ENCODE measurements at regions not wholly inside any gene's neighbourhood (a gene's known extent, or its start where the extent isn't known, plus 50 kb on each side); places are given as distances from the start of the nearest gene placed in this dataset.

- H3K27ac ChIP-seq = no peak overlapping the region
- no CpG with 5 or more reads among the region's 4 CpGs for WGBS, 2 donors (ENCODE audit: low coverage in 1 of 2)
- no peaks in the 10 kb centered on the region for H3K9me3 ChIP-seq
- no peak for ATAC-seq
- no peaks in the 10 kb centered on the region for H3K27me3 ChIP-seq
- TF ChIP-seq, protein P1, sequence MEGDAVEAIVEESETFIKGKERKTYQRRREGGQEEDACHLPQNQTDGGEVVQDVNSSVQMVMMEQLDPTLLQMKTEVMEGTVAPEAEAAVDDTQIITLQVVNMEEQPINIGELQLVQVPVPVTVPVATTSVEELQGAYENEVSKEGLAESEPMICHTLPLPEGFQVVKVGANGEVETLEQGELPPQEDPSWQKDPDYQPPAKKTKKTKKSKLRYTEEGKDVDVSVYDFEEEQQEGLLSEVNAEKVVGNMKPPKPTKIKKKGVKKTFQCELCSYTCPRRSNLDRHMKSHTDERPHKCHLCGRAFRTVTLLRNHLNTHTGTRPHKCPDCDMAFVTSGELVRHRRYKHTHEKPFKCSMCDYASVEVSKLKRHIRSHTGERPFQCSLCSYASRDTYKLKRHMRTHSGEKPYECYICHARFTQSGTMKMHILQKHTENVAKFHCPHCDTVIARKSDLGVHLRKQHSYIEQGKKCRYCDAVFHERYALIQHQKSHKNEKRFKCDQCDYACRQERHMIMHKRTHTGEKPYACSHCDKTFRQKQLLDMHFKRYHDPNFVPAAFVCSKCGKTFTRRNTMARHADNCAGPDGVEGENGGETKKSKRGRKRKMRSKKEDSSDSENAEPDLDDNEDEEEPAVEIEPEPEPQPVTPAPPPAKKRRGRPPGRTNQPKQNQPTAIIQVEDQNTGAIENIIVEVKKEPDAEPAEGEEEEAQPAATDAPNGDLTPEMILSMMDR (IDR thresholded peaks at IDR 0.05) = no peak
- TF ChIP-seq POLR2AphosphoS5 (IDR thresholded peaks at IDR 0.05) = no peak
- TF ChIP-seq EP300 (IDR thresholded peaks at IDR 0.05) = no peak
- TF ChIP-seq POLR2A (IDR thresholded peaks at IDR 0.05) = no peak
- H3K4me3 ChIP-seq = no peak overlapping the region
- no peaks in the 10 kb centered on the region for H3K36me3 ChIP-seq
- H3K4me1 ChIP-seq = no peaks in the 10 kb centered on the region
Observed at GRCh38 chr2:139891636-139892035, 1111.4 kb upstream of the NXPH2 start.

DNA sequence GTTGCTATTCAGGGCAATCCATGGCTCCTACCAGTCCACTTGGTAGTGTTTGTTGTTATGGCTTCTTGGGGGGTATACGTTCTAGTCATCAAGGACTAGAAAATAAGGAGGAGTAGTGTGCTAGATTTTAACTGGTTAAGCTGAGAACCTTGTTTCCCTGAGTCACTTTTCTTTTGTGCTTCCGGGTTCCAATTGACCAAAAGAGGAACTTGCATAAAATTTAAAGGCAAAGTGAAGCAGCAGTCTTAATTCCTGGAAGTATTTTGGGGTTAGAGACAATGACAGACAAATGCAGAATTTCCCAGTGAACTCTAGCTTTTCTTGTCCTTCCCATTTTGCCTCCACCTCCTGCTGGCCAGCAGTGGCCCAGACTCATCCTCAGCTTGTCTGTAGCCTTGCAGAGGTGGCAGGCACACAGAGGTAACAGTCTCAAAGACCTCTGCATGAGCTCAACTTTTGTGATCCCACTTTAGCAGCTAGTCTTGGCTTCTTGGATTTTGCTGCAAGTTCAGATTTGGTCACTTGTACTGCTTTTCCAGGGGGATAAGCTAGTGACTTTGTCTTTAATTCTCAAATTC lies 1105.8 kb upstream of the NXPH2 start:
- no peaks in the 10 kb centered on the region for H3K4me1 ChIP-seq
- no peak for ATAC-seq
- no peaks in the 10 kb centered on the region for H3K36me3 ChIP-seq
- no peaks in the 10 kb centered on the region for H3K9me3 ChIP-seq
- 72 to 82% methylated on average over 2 of the region's 2 CpGs for WGBS, 2 donors (ENCODE audit: low coverage in 1 of 2)
- H3K4me3 ChIP-seq = no peak overlapping the region
- H3K27me3 ChIP-seq = no peaks in the 10 kb centered on the region
- TF ChIP-seq POLR2A (IDR thresholded peaks at IDR 0.05) (no peak), POLR2AphosphoS5 (IDR thresholded peaks at IDR 0.05) (no peak), EP300 (IDR thresholded peaks at IDR 0.05) (no peak)
- no peak overlapping the region for H3K27ac ChIP-seq

DNA sequence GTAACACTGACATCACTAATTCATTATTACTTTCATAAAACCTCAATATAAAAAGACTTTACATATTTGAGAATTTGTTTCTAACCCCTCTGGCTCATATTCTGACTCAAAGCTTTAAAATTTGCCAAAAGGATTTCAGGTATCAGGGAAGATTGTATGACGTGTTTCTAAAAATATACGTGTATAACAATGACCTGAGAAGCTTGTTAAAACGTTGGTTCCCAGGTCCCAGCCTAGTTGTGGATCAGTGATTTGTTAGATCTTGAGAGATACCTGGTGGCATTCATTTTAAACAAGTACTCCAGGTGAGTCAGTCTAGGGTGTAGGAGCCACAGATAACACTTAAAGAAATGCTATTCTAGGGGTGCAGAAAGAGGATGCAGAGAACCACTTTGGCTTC lies 1096.8 kb upstream of the NXPH2 start:
- no peaks in the 10 kb centered on the region for H3K4me1 ChIP-seq
- ATAC-seq = no peak
- H3K4me3 ChIP-seq = no peak overlapping the region
- H3K9me3 ChIP-seq = no peaks in the 10 kb centered on the region
- no peaks in the 10 kb centered on the region for H3K27me3 ChIP-seq
- WGBS, 2 donors (ENCODE audit: low coverage in 1 of 2) = 56 to 58% methylated on average over 3 of the region's 3 CpGs
- TF ChIP-seq POLR2AphosphoS5 (IDR thresholded peaks at IDR 0.05) = no peak
- TF ChIP-seq POLR2A (IDR thresholded peaks at IDR 0.05) = no peak
- TF ChIP-seq, protein P1 (IDR thresholded peaks at IDR 0.05) = no peak
- TF ChIP-seq EP300 (IDR thresholded peaks at IDR 0.05) = no peak
- H3K27ac ChIP-seq = no peak overlapping the region
- H3K36me3 ChIP-seq = no peaks in the 10 kb centered on the region

DNA sequence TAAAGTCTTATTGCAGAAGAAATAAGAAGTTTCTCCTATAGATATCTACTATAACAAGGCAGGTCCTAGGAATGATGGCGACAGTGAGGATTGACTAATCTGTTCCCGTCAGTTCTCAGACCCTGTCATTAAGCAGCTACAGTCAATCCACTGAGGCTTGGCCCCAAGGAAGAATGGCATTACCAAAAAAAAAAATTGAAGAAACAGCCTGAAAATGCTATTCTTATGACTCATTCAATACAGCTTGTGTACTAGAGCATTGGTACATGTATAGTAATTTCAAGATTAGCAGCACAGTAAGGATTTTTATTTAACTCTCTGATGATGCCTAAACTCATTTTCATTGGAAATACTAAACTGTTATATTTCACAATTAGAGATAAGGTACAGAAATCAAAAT lies 1096.1 kb upstream of the NXPH2 start:
- 94 to 100% methylated on average over 2 of the region's 2 CpGs for WGBS, 2 donors (ENCODE audit: low coverage in 1 of 2)
- no peaks in the 10 kb centered on the region for H3K27me3 ChIP-seq
- ATAC-seq = no peak
- no peaks in the 10 kb centered on the region for H3K36me3 ChIP-seq
- TF ChIP-seq EP300 (IDR thresholded peaks at IDR 0.05) (no peak), POLR2A (IDR thresholded peaks at IDR 0.05) (no peak), POLR2AphosphoS5 (IDR thresholded peaks at IDR 0.05) (no peak)
- TF ChIP-seq, protein P1 (IDR thresholded peaks at IDR 0.05) = no peak
- H3K27ac ChIP-seq = no peak overlapping the region
- H3K9me3 ChIP-seq = no peaks in the 10 kb centered on the region
- H3K4me1 ChIP-seq = no peaks in the 10 kb centered on the region
- no peak overlapping the region for H3K4me3 ChIP-seq

DNA sequence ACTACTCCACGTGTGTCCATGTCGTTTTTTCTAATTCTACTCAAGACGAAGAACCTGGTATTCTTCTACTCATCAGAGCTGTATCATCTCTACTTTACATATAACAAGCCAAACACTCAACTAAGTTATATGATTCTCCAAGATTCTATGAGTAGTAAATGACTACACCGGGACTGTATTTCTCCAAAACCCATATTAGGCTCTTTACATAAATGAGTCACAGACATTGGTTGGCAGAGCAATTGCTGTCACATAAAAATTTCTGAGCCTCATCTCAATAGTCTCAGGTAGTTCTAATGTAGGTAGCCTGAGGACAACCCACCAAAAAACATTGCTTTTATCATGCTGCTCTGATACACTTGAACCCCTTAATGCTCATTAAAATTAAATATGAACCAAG lies 1092.3 kb upstream of the NXPH2 start:
- Histone ChIP-seq H3K9me3 (no peaks in the 10 kb centered on the region), H3K4me1 (no peaks in the 10 kb centered on the region), H3K27me3 (no peaks in the 10 kb centered on the region), H3K4me3 (no peak overlapping the region), H3K36me3 (no peaks in the 10 kb centered on the region), H3K27ac (no peak overlapping the region)
- WGBS, 2 donors (ENCODE audit: low coverage in 1 of 2) = 76 to 88% methylated on average over 3 to 4 of the region's 4 CpGs
- TF ChIP-seq EP300 (IDR thresholded peaks at IDR 0.05) = no peak
- TF ChIP-seq POLR2AphosphoS5 (IDR thresholded peaks at IDR 0.05) = no peak
- TF ChIP-seq POLR2A (IDR thresholded peaks at IDR 0.05) = no peak
- TF ChIP-seq, protein P1 (IDR thresholded peaks at IDR 0.05) = no peak
- ATAC-seq = no peak

Data from gastroesophageal sphincter (tissue), 4 donors.